ENCODE measurements at regions not wholly inside any gene's neighbourhood (a gene's known extent, or its start where the extent isn't known, plus 50 kb on each side); places are given as distances from the start of the nearest gene placed in this dataset.
"Not testable (repeated sequence)": the region's sequence is repeated elsewhere in the genome, so short reads cannot be mapped to it uniquely, and the experiment has no call there.

- no peak for TF ChIP-seq CTCF (IDR thresholded peaks at IDR 0.05; ENCODE audit: unreplicated experiment)
- Mint-ChIP-seq H3K36me3 (ENCODE audit: insufficient read depth) (no peaks in the 10 kb centered on the region), H3K9me3 (ENCODE audit: low read depth) (peaks cover 21% of the 10 kb centered on the region), H3K4me3 (ENCODE audit: low read depth) (no peak overlapping the region), H3K27ac (no peak overlapping the region), H3K4me1 (ENCODE audit: low read depth) (no peaks in the 10 kb centered on the region), H3K27me3 (no peaks in the 10 kb centered on the region)
- DNase-seq (ENCODE audit: low spot score, unreplicated experiment), result no peak
Measured at GRCh38 chr12:72742568-72742967, 470.4 kb downstream of the TRHDE start.

GRCh38 chr12:72746048-72746447 is 473.9 kb downstream of the TRHDE start:
- Mint-ChIP-seq H3K27me3 (no peaks in the 10 kb centered on the region), H3K4me3 (ENCODE audit: low read depth) (no peak overlapping the region), H3K9me3 (ENCODE audit: low read depth) (peaks cover 21% of the 10 kb centered on the region), H3K36me3 (ENCODE audit: insufficient read depth) (no peaks in the 10 kb centered on the region), H3K27ac (no peak overlapping the region), H3K4me1 (ENCODE audit: low read depth) (no peaks in the 10 kb centered on the region)
- no peak for TF ChIP-seq CTCF (IDR thresholded peaks at IDR 0.05; ENCODE audit: unreplicated experiment)
- DNase-seq (ENCODE audit: low spot score, unreplicated experiment), result no peak

GRCh38 chr12:72747111-72747849 is 475.1 kb downstream of the TRHDE start:
- Mint-ChIP-seq H3K27ac (no peak overlapping the region), H3K36me3 (ENCODE audit: insufficient read depth) (no peaks in the 10 kb centered on the region), H3K4me1 (ENCODE audit: low read depth) (no peaks in the 10 kb centered on the region), H3K4me3 (ENCODE audit: low read depth) (no peak overlapping the region), H3K27me3 (no peaks in the 10 kb centered on the region), H3K9me3 (ENCODE audit: low read depth) (peaks cover 13% of the 10 kb centered on the region)
- TF ChIP-seq CTCF (IDR thresholded peaks at IDR 0.05; ENCODE audit: unreplicated experiment), result no peak
- no peak for DNase-seq (ENCODE audit: low spot score, unreplicated experiment)

GRCh38 chr12:72748971-72749370 is 476.8 kb downstream of the TRHDE start:
- H3K27ac Mint-ChIP-seq, result no peak overlapping the region
- no peaks in the 10 kb centered on the region for H3K9me3 Mint-ChIP-seq (ENCODE audit: low read depth)
- no peak overlapping the region for H3K4me3 Mint-ChIP-seq (ENCODE audit: low read depth)
- H3K4me1 Mint-ChIP-seq (ENCODE audit: low read depth), result no peaks in the 10 kb centered on the region
- no peak for DNase-seq (ENCODE audit: low spot score, unreplicated experiment)
- no peaks in the 10 kb centered on the region for H3K36me3 Mint-ChIP-seq (ENCODE audit: insufficient read depth)
- no peak for TF ChIP-seq CTCF (IDR thresholded peaks at IDR 0.05; ENCODE audit: unreplicated experiment)
- H3K27me3 Mint-ChIP-seq, result no peaks in the 10 kb centered on the region

- peaks cover 6% of the 10 kb centered on the region for H3K9me3 Mint-ChIP-seq (ENCODE audit: low read depth)
Measured at GRCh38 chr12:72753571-72753970, 481.4 kb downstream of the TRHDE start.

GRCh38 chr12:72754026-72754425 is 481.9 kb downstream of the TRHDE start:
- H3K36me3 Mint-ChIP-seq (ENCODE audit: insufficient read depth); H3K4me1 Mint-ChIP-seq (ENCODE audit: low read depth); H3K27me3 Mint-ChIP-seq; H3K9me3 Mint-ChIP-seq (ENCODE audit: low read depth); DNase-seq (ENCODE audit: low spot score, unreplicated experiment); H3K4me3 Mint-ChIP-seq (ENCODE audit: low read depth); H3K27ac Mint-ChIP-seq: not testable (repeated sequence)

More at GRCh38 chr12:72753571-72753970, 481.4 kb downstream of the TRHDE start:
- TF ChIP-seq CTCF (IDR thresholded peaks at IDR 0.05; ENCODE audit: unreplicated experiment), result no peak
- Mint-ChIP-seq H3K4me3 (ENCODE audit: low read depth) (no peak overlapping the region), H3K4me1 (ENCODE audit: low read depth) (no peaks in the 10 kb centered on the region), H3K27ac (peak overlapping the region; percentile 21), H3K36me3 (ENCODE audit: insufficient read depth) (no peaks in the 10 kb centered on the region), H3K27me3 (no peaks in the 10 kb centered on the region)
- DNase-seq (ENCODE audit: low spot score, unreplicated experiment), result no peak

Data from progenitor cell of endocrine pancreas (in vitro differentiated cells).